ENCODE measurements at regions not wholly inside any gene's neighbourhood (a gene's known extent, or its start where the extent isn't known, plus 50 kb on each side); places are given as distances from the start of the nearest gene placed in this dataset.

- TF ChIP-seq, protein P1, sequence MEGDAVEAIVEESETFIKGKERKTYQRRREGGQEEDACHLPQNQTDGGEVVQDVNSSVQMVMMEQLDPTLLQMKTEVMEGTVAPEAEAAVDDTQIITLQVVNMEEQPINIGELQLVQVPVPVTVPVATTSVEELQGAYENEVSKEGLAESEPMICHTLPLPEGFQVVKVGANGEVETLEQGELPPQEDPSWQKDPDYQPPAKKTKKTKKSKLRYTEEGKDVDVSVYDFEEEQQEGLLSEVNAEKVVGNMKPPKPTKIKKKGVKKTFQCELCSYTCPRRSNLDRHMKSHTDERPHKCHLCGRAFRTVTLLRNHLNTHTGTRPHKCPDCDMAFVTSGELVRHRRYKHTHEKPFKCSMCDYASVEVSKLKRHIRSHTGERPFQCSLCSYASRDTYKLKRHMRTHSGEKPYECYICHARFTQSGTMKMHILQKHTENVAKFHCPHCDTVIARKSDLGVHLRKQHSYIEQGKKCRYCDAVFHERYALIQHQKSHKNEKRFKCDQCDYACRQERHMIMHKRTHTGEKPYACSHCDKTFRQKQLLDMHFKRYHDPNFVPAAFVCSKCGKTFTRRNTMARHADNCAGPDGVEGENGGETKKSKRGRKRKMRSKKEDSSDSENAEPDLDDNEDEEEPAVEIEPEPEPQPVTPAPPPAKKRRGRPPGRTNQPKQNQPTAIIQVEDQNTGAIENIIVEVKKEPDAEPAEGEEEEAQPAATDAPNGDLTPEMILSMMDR (IDR thresholded peaks at IDR 0.05): no peak
- no peak for TF ChIP-seq POLR2A (IDR thresholded peaks at IDR 0.05; ENCODE audit: low read depth)
- TF ChIP-seq POLR2AphosphoS5 (IDR thresholded peaks at IDR 0.05): no peak
- no peak for TF ChIP-seq EP300 (IDR thresholded peaks at IDR 0.05)
Measured at GRCh38 chr13:70964124-70964523, 855.9 kb upstream of the KLHL1 start.

Data from esophagus muscularis mucosa (tissue), 4 donors.